GM18520 (cell line): ENCODE measurements at regions not wholly inside any gene's neighbourhood (a gene's known extent, or its start where the extent isn't known, plus 50 kb on each side); places are given as distances from the start of the nearest gene placed in this dataset.
A peak's percentile ranks its signal among the peaks of the same experiment; 100 is the strongest.

Experiments
- ATAC-seq: cut with Tn5 transposase; IDR thresholded peaks from one replicate; pipeline ENCODE4 v1.9.1; 2021; ENCODE audit not compliant: unreplicated experiment

GRCh38 chr2:128733450-128733849, 414.8 kb upstream of the HS6ST1 start:
- no peak for ATAC-seq

GRCh38 chr2:128734521-128735295, 416.0 kb upstream of the HS6ST1 start:
- no peak for ATAC-seq

- no peak for ATAC-seq
These were observed 416.8 kb upstream of the HS6ST1 start for GRCh38 chr2:128735296-128735960.

GRCh38 chr2:128736046-128736688, 417.5 kb upstream of the HS6ST1 start:
- no peak for ATAC-seq

GRCh38 chr2:128736689-128737545, 418.2 kb upstream of the HS6ST1 start:
- ATAC-seq: no peak

- ATAC-seq: no peak
These were observed 418.8 kb upstream of the HS6ST1 start for GRCh38 chr2:128737546-128737826.

GRCh38 chr2:128738446-128739110, 419.9 kb upstream of the HS6ST1 start:
- ATAC-seq: no peak

- ATAC-seq: no peak
These were observed 423.8 kb upstream of the HS6ST1 start for GRCh38 chr2:128742467-128742866.

GRCh38 chr2:128745946-128746345, 427.3 kb upstream of the HS6ST1 start:
- ATAC-seq: no peak

- no peak for ATAC-seq
These were observed 427.7 kb upstream of the HS6ST1 start for GRCh38 chr2:128746356-128746755.

GRCh38 chr2:128748336-128748735, 429.7 kb upstream of the HS6ST1 start:
- ATAC-seq: no peak

- ATAC-seq: no peak
These were observed 430.4 kb upstream of the HS6ST1 start for GRCh38 chr2:128748835-128749605.

- ATAC-seq: no peak
These were observed 431.9 kb upstream of the HS6ST1 start for GRCh38 chr2:128750328-128751165.

- no peak for ATAC-seq
These were observed 433.1 kb upstream of the HS6ST1 start for GRCh38 chr2:128751746-128752145.

GRCh38 chr2:128752691-128753263, 434.1 kb upstream of the HS6ST1 start:
- no peak for ATAC-seq

- no peak for ATAC-seq
These were observed 434.7 kb upstream of the HS6ST1 start for GRCh38 chr2:128753321-128753720.

GRCh38 chr2:128753800-128754199, 435.1 kb upstream of the HS6ST1 start:
- ATAC-seq: no peak

- ATAC-seq: peak; percentile 79
These were observed 435.6 kb upstream of the HS6ST1 start for GRCh38 chr2:128754246-128754724.
